T-helper 9 cell (primary cell): ENCODE measurements at regions not wholly inside any gene's neighbourhood (a gene's known extent, or its start where the extent isn't known, plus 50 kb on each side); places are given as distances from the start of the nearest gene placed in this dataset.

Experiments used
- DNase-seq: peaks from one replicate; pipeline ENCODE4 v3.0.0-alpha.2; 2020

DNA sequence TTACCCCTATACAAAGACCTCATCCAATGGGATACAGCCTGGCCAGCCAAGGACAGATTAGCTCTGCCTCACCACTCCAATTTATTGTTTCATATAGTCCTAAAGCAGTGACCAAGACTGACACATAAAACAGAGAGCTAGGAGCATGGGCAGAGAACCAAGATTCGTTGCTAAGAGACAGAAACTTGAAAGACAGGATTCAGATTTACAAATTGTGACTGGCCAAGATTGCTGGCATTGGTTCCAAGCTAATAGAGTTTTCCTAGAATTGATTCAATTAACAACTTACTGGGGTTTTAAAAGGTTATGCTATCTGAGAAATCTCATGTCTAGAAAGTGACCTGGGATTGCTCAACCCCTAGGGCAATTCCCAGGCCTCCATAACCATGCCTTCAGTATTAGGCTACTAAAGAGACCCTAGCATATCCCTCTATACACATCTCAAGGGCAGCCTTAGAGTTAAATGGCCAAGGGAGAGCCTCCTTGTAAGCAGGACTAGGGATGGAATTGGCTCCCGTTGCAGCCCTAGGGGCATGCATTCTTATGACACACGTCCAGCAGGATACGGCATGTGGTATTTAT is 75.6 kb downstream of the ICOS start:
- DNase-seq, result no peak

DNA sequence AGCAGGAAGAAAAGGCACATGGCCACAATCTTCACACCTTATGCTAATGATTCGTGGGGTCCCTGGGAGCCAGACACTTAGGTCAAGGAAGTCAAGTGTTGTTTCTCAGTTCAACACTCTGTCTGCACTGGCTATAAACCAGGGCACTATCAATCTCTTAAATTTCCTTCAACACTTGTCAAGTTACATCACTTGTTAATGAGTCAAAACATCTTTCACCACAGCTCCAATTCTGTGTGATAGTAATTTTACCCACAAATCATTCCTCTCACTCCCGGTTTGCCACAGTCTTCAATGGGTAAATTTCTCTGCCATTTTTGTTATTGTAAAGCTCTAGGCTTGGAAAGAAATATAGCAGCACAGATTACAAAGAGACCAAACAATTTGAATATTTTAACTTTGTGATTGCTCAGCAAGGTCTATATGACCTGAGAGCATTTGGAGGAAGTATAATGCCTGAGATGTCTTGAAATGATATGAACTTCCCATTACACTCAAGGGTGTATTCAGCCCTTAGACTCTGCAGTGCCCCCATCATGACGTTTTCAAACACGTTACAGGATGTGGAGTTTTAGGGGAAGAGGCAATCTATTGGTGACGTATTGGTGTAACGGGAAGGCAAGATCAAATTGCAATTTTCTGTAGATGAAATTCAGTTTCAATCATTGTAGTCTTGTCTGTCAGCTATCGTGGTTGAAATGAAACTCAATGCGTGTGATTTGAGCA is 78.7 kb downstream of the ICOS start:
- no peak for DNase-seq

DNA sequence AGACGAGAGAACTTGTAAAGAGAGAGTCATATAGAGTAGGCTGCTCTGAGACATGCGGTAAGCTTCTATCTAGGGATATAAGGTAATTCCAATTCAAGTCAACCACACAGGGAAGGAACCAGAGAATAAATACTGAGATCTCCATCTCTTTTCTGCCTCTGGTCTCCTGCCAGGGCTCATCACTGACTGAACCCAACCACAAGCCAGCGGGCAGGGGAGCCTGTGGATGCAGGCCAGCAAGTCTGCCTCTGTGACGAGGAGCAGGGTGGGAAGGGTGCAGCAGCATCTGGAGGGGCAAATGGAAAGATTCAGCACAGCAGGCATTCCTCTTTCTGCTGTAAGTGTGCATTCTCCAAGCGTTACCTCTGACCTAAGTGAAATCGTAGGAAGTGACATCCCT is 82.2 kb downstream of the ICOS start:
- DNase-seq, result no peak

DNA sequence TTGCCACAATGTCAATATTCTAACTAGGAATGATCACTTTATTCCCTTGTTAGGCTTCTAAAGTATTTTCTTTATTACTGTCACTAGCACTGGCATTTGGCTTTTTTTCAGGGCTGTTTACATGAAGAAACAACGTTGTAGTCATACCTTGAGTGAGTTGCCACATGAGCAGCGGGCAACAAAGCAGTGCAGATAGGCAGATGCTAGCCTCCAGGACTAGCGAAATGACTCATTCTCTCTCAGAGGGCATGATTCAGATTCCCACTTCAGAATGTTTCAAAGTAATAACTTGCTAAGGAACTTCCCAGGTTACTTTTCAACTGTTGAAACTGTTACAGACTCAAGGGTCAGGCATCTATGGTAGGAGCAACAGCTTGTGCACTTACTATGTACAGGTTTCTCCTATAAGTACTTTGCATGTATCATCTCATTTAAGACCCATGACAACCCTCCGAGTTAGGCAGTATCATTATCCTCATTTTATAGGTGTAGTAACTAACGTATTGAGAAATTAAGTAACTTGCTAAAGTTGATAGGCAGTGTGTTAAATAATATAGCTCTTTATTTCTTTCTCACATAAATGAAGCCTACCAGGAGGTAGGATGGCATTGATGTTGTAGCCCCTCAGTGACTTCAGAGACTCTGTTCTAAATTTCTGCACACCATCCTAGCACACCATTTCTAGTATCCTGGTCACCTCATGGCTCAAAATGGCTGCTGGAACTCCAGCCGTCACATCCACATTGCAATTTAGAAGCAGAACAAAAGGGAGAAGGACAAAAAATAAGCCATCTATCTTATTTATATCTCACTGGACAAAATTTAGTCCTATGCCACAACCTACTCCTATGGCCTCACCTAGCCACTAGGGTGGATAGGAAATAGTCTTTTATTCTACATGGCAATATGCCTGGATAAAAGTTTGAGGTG is 83.3 kb downstream of the ICOS start:
- DNase-seq, result no peak

DNA sequence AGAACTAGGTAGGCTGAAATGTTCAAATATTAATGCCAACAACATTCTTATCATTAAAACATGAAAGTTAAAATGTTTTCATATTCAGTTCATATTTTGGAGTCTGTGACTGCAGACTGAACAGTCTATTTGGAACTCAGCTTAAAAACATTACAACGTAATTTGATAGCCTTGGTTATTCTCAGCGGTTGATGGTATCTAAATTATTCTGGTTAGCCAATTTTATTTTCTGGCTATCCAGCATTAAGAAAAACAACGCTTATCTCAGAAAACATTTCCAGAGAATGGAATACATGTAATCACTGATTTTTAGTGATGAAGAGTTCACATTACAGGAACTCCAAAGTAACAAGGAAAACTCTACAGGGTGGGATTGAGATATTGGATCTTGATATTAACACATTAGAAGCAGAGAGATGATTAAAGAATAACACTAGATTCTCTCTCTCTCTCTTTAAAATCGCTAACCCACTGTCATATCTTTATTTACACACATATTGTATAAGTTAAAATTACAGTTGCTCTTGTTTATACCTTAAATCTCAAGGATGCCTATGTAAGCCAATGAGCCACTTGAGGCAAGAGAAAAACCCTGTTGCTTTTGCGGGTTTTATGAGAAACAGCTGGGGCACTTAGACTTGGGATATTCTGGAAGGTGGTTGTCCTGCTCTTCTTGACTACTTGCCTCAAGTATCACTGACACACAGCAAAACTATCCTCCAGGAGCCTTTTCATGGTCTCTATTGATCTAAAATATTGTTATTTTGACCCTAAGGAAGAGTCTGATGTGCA is 84.9 kb downstream of the ICOS start:
- DNase-seq, result no peak

DNA sequence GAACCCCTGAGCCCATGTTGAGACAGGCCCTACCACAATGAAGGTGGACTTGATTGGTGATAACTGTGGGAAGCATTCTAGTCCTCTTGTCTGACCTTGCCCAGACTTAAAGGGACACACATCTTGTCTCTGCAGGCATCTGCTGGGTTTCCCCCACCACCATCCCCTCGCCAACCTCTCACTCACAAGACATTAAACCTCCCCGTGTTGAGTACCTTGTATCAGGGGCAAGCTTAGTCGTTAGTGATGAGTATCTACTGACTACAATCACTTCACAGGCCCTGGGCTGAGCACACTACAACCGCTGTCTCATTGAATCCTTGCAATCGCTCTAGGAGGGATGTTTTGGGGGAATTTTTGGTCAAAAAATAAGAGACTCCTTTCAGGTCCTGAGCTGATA is 86.0 kb downstream of the ICOS start:
- DNase-seq, result no peak

DNA sequence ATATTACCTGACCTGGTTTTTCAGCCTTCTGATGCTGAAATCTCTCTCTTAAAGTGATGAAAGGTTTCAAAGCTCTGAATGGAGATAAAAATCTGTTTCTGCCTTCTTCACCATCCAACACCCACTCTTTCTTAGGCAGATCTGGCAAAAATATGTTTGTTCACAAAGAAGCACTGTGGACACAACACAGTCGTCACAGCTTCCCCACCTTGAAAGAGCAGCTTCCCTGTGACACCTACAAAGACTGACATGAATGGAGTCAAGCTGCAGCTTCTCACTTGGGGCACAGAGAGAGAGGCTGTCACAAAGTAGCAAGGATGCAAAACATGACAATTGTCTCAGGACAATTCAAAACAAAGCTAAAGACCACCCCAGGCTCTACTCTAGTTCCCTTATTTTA is 86.5 kb downstream of the ICOS start:
- no peak for DNase-seq

DNA sequence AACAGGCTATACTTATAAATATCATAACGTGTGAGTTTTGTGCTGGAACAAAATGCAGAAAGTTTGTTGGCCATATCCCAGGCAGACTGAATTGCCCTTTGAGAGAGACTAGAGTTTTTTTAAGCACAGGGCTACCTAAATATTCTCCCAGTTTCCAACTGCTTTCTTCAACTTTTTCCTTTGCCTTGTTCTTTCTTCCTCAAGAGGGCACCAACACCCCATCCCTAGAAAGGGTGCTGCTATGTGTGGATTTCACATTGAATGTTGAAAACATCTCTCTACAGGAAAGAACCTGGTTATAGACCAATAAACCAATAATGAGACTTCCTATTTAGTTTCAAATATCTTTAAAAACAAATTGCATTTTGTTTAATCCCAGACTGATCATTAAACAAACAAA is 87.9 kb downstream of the ICOS start:
- DNase-seq, result no peak

DNA sequence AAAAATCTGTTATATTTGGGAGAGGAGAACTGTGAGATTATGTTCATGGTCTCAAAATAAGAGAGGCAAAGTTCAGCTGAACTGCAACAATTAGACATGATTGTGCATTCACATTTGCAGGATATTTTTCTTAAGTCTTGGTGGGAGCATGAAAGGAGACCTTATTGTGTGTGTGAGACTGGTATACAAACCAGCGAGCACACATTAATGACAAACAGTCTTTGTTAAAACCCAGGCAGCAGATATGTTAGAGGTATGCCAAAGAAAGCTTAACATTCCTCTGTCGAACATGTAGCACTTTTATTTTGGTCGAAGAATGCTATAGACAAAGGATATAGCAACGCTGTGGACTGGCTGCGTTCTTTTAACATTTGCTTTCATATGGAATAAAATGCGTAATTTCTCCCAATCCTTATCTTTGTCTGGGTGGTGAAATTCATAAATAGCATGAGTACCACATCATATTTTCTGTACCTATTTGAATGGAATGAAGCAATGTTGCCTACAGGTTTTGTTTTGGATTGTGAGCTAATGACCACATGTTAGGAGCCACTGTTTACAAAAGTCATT is 88.4 kb downstream of the ICOS start:
- no peak for DNase-seq

DNA sequence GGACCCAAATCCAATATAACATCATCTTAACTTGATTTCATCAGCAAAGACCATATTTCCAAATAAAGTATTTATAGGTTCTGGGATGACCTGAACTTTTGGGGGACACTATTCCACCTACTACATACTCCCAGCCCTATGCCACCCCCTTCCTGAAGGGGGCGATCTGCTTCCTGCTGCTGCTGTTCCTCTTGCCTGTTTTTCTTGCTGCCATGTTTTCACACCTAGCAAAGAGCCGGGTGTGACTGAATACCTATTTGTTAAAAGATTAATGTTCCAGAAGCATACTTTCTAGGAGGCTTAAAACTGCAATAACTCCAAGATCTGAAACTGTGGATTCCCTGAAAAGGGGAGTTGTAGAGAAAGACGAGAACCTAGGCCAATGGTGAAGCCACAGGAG is 89.7 kb downstream of the ICOS start:
- DNase-seq, result no peak

DNA sequence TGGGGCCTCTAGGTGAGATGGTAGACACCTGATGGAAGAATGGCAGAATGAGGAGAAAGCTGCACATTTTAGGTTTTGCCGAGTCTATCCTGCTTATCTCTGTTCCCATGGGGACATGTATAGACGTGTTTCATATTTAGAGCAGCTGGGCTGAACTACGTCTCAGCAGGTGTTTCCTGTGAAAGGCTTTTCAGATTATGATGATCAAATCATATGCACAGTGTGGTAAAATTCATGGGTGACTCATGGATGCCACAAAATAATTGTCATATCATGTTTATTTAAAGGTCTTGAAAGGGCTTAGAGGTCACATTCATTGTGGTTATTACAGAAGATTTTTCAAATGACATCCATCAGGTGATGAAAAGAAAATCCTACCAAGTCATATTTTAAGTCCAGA is 90.5 kb downstream of the ICOS start:
- no peak for DNase-seq

DNA sequence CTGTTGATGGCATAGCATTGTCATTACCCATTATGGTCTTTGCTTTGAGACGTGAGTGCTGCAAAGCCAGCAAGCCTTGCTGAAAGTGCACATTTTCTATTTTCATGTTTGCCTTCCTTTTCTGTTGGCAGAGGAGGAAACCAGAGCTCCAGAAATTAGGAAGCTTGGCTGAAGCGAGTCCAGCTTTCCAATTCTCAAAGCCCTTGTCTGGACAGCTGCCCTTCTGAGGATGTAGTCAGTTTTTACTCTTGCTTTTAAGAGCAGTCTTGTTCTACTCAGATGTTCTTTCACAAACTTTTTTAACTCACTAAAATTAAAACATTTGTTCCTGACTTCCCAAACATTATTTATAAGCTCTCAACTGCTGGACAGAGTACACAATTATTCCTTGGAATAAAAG is 93.8 kb downstream of the ICOS start:
- DNase-seq, result no peak

DNA sequence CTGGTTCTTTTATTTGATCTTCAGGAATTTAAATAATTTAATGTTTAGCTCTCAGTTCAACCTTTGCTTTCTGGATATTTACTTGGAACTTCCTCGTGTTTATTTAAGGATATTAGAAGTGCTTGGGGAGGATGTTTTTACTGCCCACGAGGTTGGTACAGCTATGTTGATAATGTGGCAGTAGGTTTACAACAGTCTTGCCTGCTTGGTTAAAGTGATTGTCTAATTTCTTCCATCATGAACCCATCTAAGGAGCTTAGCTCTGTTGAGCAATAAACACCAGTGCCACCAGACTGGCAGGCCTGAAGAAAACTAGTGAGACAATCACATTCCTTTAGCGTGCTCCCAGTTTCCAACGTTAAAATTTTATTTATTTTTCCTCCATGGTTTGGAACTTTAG is 94.5 kb downstream of the ICOS start:
- no peak for DNase-seq

DNA sequence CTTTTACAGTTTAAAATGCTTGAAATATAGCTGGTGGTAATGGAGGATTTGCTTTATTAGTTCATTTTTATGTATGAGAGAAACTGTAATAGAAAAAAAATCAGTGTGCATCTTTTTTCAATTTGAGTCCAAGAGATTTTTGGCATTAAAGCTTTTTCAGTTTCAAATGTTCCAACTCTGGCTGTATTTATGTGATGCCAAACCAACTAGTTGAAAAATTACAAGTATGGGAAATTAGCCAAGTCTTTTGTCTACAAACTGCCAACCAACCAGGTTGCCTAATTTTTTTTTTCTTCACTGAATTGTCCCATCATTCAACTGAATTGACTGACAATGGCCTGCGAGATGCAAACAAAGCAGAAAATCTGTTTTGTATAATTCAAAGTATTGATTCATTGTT is 95.7 kb downstream of the ICOS start:
- DNase-seq, result no peak

DNA sequence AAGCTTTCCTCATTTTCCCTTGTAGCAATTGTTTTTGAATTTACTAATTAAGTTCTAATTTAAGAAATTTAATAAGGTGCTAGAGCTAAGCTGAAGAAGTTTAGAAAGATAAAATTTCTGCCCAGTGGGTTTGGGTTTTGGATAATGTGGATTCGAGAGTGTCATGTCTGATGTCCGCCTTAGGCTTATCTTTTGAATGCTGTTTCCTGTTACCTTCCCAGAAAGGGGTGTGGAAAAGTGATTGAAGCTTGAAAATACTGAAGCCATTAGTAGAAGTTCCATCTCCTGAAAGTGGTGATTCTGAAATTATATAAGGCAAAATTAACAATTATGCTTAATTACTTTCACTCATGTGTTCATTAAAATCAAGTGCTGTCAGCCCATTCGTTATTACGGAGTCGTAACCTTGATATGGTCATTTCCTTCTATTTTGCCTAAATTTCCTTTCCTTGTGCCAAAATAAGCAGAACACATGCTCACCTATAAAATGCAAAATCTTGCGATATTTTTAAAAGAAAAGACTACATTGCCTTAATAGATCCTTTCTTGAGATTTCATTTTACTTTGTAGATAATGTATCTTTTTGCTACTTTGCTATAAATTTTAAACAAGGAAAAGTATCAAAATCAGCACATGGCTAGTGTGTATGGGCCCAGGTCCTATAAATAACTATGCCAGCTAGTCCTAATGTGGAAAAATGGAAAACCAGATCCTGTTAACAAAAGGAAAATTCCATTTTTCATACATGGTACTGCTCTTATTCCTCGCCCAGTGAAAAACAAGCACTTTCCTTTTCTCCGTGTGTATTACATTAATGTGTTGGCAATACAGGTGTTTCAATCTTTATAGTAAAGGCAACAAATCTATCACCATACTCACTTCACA is 97.3 kb downstream of the ICOS start:
- no peak for DNase-seq

DNA sequence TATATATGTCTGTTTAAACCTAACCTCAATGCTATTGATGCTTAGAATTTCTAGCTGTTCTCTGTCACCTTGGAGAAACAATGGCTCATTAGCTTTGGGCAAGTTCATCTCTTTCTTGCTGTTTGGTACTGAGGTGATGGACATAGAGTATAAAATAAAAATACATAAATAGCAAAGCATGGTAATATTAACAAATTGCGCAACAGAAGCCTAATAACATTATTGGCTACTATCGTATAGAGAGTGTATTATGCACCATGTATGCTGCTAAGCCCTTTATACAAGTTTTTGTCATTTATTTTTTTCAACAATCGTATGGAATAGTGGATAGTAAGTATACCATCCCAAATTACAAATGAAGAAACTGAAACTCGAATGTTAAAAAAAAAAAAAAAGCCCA is 100.1 kb downstream of the ICOS start:
- no peak for DNase-seq

DNA sequence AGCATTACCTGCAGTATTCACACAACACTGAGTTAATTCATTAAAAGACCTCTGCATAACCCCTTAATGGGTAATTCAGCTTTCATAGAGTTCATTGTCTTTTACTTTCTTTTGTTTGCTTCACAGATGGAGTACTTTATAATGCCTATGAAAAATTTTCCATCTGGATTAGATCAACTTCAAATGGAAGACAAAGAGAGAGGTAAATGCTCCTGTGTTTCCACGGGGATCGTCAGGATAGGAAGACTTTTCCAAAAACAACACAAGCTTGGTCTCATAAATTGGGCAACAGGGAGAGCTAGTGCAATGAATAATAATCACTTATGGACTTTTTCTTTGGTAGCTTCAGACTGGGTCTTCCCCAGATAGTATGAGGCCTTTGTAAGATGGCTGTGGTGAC is 100.7 kb downstream of the ICOS start:
- DNase-seq, result no peak

DNA sequence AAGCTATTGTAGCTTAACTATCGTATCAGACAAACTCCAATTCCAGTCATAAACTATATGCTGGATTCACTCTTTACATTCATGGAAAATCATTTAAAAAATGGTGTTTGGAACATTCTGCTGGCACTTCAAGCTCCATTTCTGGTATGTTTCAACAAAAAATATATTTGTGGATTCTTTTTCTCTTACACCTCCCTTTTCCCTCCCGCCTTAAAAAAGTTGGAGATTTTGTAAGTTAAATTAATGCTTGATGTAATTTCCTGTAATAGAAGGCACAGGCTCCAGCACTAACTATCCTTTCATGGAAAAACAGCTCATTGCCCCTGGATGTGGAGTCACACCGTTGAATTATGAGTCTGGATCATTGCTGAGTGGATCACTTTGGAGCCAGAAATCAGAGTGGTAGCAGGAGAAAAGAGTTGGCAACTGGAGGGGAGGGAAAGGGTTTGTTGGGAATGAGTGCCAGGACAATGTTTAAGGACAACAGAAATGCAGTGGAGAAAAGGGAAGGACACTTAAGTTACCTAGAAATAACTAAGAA is 102.8 kb downstream of the ICOS start:
- DNase-seq, result no peak

DNA sequence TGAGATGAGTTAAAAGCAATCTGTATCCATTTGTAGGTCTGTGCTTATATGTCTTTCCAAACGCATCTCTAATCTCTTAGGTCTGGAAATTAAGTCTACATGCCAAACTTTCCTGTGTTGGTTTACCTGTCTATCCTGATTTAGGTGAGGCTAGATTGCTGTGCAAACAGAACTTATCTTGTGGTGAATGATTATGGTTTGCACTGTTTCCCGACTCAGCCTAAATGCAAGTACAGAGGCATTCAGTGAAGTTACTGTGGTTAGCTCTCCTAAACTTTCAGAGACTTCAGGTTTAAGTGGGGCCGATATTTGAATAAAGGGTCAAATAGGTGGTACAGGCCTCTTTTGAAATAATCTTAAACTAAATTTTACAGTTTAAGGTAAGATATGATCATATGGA is 103.5 kb downstream of the ICOS start:
- no peak for DNase-seq

DNA sequence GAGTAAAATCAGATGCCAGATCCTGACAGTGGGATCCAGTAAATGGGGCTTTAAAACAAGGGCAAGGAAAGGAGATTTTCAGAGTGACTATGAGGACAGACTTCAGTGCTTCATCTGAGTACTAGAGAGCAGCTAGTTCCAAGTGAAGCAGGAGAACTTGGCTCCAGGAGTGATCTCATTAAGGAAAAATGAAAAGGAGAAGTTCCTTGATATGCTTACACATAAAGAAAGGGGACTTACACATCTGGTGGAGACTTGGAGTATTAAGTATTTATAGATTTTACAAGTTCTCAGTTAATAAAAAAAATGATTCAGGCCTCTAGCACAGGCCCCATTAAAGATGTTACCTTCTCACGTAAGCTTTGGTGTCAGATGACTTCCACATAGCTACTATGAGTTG is 105.8 kb downstream of the ICOS start:
- DNase-seq, result no peak

DNA sequence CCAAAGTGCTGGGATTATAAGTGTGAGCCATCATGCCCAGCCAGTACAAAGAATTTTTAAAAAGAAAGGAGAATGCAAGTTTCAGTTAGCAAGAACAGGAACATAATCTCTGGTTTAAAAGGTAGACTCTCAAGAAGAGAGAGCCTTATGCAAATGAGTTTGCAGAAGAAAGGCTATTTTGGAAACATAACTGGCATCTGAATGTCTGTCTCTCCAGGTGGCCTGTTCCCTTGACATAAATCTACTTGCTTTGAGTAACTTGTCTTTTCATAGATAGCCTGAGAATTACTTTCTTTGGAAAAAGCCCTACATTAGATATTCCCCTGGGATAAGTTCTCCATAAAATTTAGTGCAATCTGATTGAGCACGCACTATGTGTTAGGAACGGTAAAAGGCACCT is 109.6 kb downstream of the ICOS start:
- no peak for DNase-seq
